Endothelial cell of umbilical vein (primary cell): ENCODE measurements at regions not wholly inside any gene's neighbourhood (a gene's known extent, or its start where the extent isn't known, plus 50 kb on each side); places are given as distances from the start of the nearest gene placed in this dataset.

Experiments used
- BruUV-seq: library from RNA; stranded (reverse); fragments of 400-500 nt; replicated peaks from 2 replicates; lab custom pipeline; 2021; lab: Mats Ljungman, UMichigan
- CTCF ChIA-PET: fragments of 300-600, 350-600 bp; sonication (Branson Sonifier 250); formaldehyde crosslinking; loops from one replicate; lab custom pipeline; 2021; ENCODE audit warnings: antibody characterized with exemption, inconsistent platforms; lab: Charles Lee
- POLR2A ChIA-PET: fragments of 300-600, 350-600 bp; sonication (Branson Sonifier 250); formaldehyde crosslinking; loops from one replicate; lab custom pipeline; 2021; ENCODE audit warnings: antibody characterized with exemption, inconsistent platforms; lab: Charles Lee
- DNase-seq: peaks from one replicate; pipeline ENCODE4 v3.0.0-alpha.2; 2011; ENCODE audit warnings: low read depth, low spot score
- FAIRE-seq: peaks from 2 replicates; lab custom pipeline; 2011; peaks lifted over from hg19 to GRCh38; lab: Jason Lieb, UNC
- H2AFZ ChIP-seq: 2 replicates; pipeline ENCODE4 v1.6.0; 2012; ENCODE audit warnings: low read depth, low read length, control low read depth, inconsistent platforms
- H3K27ac ChIP-seq: 2 replicates; pipeline ENCODE4 v1.5.1; 2011; ENCODE audit warnings: low read depth, mild to moderate bottlenecking, control low read depth, low read length, moderate library complexity; ENCODE audit not compliant: insufficient read depth
- H3K27me3 ChIP-seq, 2 experiments: 2 replicates each; pipeline versions ENCODE4 v1.6.0 to v1.6.1; 2011; ENCODE audit warnings: low read length in 2 of 2, mixed read lengths in 1 of 2; ENCODE audit not compliant: control insufficient read depth in 2 of 2, insufficient read depth in 2 of 2
- H3K36me3 ChIP-seq, 2 experiments: 2 replicates in 1 of 2; 3 replicates in 1 of 2; pipeline ENCODE4 v1.5.1; 2011; ENCODE audit warnings: low read length in 2 of 2, mild to moderate bottlenecking in 1 of 2, moderate library complexity in 1 of 2; ENCODE audit not compliant: control insufficient read depth in 2 of 2, insufficient read depth in 2 of 2; ENCODE audit errors: extremely low read depth in 1 of 2
- H3K4me1 ChIP-seq: 3 replicates; pipeline ENCODE4 v1.5.1; 2011; ENCODE audit warnings: mild to moderate bottlenecking, low read length; ENCODE audit not compliant: control insufficient read depth, insufficient read depth; ENCODE audit errors: extremely low read depth
- H3K4me2 ChIP-seq: 2 replicates; pipeline ENCODE4 v1.6.1; 2011; ENCODE audit warnings: low read length, control low read depth, mixed read lengths; ENCODE audit not compliant: insufficient read depth
- H3K4me3 ChIP-seq, 3 experiments: fragments of 200-600 bp in 1 of 3; sonication (generic), shearing (Covaris generic) in 1 of 3; replicated peaks in 1 of 3; 2 replicates each; pipeline ENCODE4 v1.5.1; 2011 to 2016; ENCODE audit warnings: control low read depth in 3 of 3, low read length in 3 of 3, mild to moderate bottlenecking in 2 of 3, inconsistent platforms in 1 of 3, low read depth in 1 of 3, moderate library complexity in 1 of 3; ENCODE audit not compliant: insufficient read depth in 1 of 3
- H3K79me2 ChIP-seq: 2 replicates; pipeline ENCODE4 v1.6.0; 2012; ENCODE audit warnings: low read length, inconsistent platforms; ENCODE audit not compliant: control insufficient read depth, insufficient read depth
- H3K9ac ChIP-seq: replicated peaks from 2 replicates; pipeline ENCODE3; 2011; ENCODE audit warnings: low read length, control low read depth; ENCODE audit not compliant: insufficient read depth; ENCODE audit errors: extremely low read depth
- H3K9me1 ChIP-seq: replicated peaks from 3 replicates; pipeline ENCODE4 v1.6.0; 2011; ENCODE audit warnings: mild to moderate bottlenecking, low read length; ENCODE audit not compliant: control insufficient read depth, insufficient read depth; ENCODE audit errors: extremely low read depth
- H3K9me3 ChIP-seq: replicated peaks from 2 replicates; pipeline ENCODE4 v1.5.1; 2012; ENCODE audit warnings: low read length, inconsistent platforms; ENCODE audit not compliant: control insufficient read depth, insufficient read depth
- H4K20me1 ChIP-seq: replicated peaks from 2 replicates; pipeline ENCODE3; 2011; ENCODE audit warnings: mild to moderate bottlenecking, low read length; ENCODE audit not compliant: control insufficient read depth, insufficient read depth; ENCODE audit errors: extremely low read depth
- EZH2 ChIP-seq: IDR thresholded peaks from 2 replicates; pipeline ENCODE4 v1.6.1; 2012; ENCODE audit warnings: borderline replicate concordance, low read depth, mild to moderate bottlenecking, moderate library complexity, low read length, inconsistent platforms; ENCODE audit not compliant: severe bottlenecking
- FOS ChIP-seq: IDR thresholded peaks from 2 replicates; pipeline ENCODE4 v1.6.1; 2011; ENCODE audit warnings: mild to moderate bottlenecking, low read length, moderate library complexity, borderline replicate concordance; ENCODE audit not compliant: insufficient read depth
- GATA2 ChIP-seq: IDR thresholded peaks from 2 replicates; pipeline ENCODE4 v1.7.0; 2011; ENCODE audit warnings: low read depth, mild to moderate bottlenecking, moderate library complexity, mixed read lengths, low read length; ENCODE audit not compliant: insufficient read length, insufficient read depth
- JUN ChIP-seq: IDR thresholded peaks from 2 replicates; pipeline ENCODE4 v1.6.1; 2011; ENCODE audit warnings: borderline replicate concordance, low read depth; ENCODE audit not compliant: insufficient read length, insufficient read depth
- MYC ChIP-seq: IDR thresholded peaks from one replicate; pipeline ENCODE4 v1.6.1; 2011; ENCODE audit warnings: mild to moderate bottlenecking, low read depth, low read length
- POLR2A ChIP-seq: IDR thresholded peaks from 2 replicates; pipeline ENCODE4 v1.6.1; 2012; ENCODE audit warnings: low read depth, mild to moderate bottlenecking, control low read depth, low read length
- POLR2AphosphoS5 ChIP-seq: IDR thresholded peaks from 2 replicates; pipeline ENCODE4 v1.6.1; 2012; ENCODE audit warnings: low read depth, mild to moderate bottlenecking, control low read depth, low read length, moderate library complexity; ENCODE audit not compliant: insufficient read depth
- dilution Hi-C: fragments of 300-500 bp; cut with MboI; formaldehyde crosslinking; loops from one replicate; pipeline ENCODE4 v1.15.0; 2019; ENCODE audit warnings: low sequenced_read_pairs; ENCODE audit not compliant: extremely low pct_ligation_motif_present
- intact Hi-C: fragments of 100-400 bp; cut with micrococcal nuclease; formaldehyde crosslinking; loops from one replicate; pipeline ENCODE4 v1.10.0; 2022
- TF ChIP-seq, protein P1 (sequence below), 2 donors: IDR thresholded peaks; 1 replicate in 1 of 2; 2 replicates in 1 of 2; pipeline ENCODE4 v1.5.1; 2011; ENCODE audit warnings: low read length in 2 of 2, mild to moderate bottlenecking in 2 of 2, moderate library complexity in 2 of 2, control low read depth in 1 of 2, inconsistent platforms in 1 of 2, low read depth in 1 of 2; ENCODE audit not compliant: insufficient read depth in 1 of 2; ENCODE audit errors: extremely low read depth in 1 of 2
- TF ChIP-seq, protein P2 (sequence below): IDR thresholded peaks from 2 replicates; pipeline ENCODE4 v1.6.1; 2011; ENCODE audit not compliant: insufficient read depth, insufficient read length

DNA sequence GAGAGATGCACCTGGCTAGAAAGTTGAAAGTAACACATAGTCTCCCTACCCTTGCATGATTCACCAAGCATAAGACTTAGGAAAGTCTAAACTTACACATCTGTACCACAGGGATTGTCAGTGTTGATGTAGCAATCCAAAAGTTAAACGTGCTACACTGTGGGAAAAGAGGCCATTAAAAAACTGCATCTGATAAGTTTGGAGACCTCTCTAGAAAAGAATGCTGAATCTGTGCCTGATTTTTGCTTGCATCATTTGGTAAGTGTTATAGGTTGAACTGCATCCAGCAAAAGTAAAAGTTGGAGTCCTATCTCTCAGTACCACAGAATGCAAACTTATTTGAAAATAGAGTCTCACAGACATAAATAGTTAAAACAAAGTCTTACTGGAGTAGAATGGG is 126.6 kb downstream of the SLC6A15 start:
- Histone ChIP-seq H3K36me3 (no peaks in the 10 kb centered on the region), H3K4me3 (no peak overlapping the region), H3K9me1 (no peaks in the 10 kb centered on the region), H3K4me2 (no peak overlapping the region), H3K9me3 (no peaks in the 10 kb centered on the region), H3K4me1 (no peaks in the 10 kb centered on the region), H3K9ac (no peak overlapping the region), H3K27me3 (no peaks in the 10 kb centered on the region), H3K79me2 (no peaks in the 10 kb centered on the region), H2AFZ (no peak overlapping the region), H4K20me1 (no peaks in the 10 kb centered on the region), H3K27ac (no peak overlapping the region)
- DNase-seq (no peak), FAIRE-seq (no peak)
- TF ChIP-seq FOS (no peak), POLR2AphosphoS5 (no peak), GATA2 (no peak), JUN (no peak), EZH2 (no peak), MYC (no peak), POLR2A (no peak)
- TF ChIP-seq, protein P1, sequence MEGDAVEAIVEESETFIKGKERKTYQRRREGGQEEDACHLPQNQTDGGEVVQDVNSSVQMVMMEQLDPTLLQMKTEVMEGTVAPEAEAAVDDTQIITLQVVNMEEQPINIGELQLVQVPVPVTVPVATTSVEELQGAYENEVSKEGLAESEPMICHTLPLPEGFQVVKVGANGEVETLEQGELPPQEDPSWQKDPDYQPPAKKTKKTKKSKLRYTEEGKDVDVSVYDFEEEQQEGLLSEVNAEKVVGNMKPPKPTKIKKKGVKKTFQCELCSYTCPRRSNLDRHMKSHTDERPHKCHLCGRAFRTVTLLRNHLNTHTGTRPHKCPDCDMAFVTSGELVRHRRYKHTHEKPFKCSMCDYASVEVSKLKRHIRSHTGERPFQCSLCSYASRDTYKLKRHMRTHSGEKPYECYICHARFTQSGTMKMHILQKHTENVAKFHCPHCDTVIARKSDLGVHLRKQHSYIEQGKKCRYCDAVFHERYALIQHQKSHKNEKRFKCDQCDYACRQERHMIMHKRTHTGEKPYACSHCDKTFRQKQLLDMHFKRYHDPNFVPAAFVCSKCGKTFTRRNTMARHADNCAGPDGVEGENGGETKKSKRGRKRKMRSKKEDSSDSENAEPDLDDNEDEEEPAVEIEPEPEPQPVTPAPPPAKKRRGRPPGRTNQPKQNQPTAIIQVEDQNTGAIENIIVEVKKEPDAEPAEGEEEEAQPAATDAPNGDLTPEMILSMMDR (IDR thresholded peaks at IDR 0.05; ENCODE audit: extremely low read depth in 1 of 2, insufficient read depth in 1 of 2, low read depth in 1 of 2, low read length in 2 of 2): no peak
- TF ChIP-seq, protein P2, sequence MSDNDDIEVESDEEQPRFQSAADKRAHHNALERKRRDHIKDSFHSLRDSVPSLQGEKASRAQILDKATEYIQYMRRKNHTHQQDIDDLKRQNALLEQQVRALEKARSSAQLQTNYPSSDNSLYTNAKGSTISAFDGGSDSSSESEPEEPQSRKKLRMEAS: no peak
- intact Hi-C loops: loop anchor here (5.0 kb wide), 1 partner anchor 1586 kb away; no protein-coding TSS in a partner anchor
- ChIA-PET POLR2A (no interaction called here), CTCF (no interaction called here)
- BruUV-seq: no TSS peak
- dilution Hi-C loops: no loop called here
